HCT116 (cell line): ENCODE measurements at regions not wholly inside any gene's neighbourhood (a gene's known extent, or its start where the extent isn't known, plus 50 kb on each side); places are given as distances from the start of the nearest gene placed in this dataset.

Experiments used
- ATAC-seq: fragments of 200-7000 bp; cut with Tn5 transposase; 2 replicates; pipeline ENCODE4 v1.9.1; 2020; ENCODE audit warnings: mild to moderate bottlenecking, moderate library complexity
- BruUV-seq: library from RNA; stranded (reverse); fragments of 400-500 nt; replicated peaks from 2 replicates; lab custom pipeline; 2021; lab: Mats Ljungman, UMichigan
- CTCF ChIA-PET: fragments of 300-600 bp; sonication (Branson Sonifier 250); formaldehyde crosslinking; loops from one replicate; lab custom pipeline; 2021; ENCODE audit warnings: antibody characterized with exemption; lab: Charles Lee
- POLR2A ChIA-PET: fragments of 300-600, 350-600 bp; sonication (Branson Sonifier 250); formaldehyde crosslinking; loops from one replicate; lab custom pipeline; 2021; ENCODE audit warnings: antibody characterized with exemption; lab: Charles Lee
- RAD21 ChIA-PET, 2 experiments: fragments of 300-600 bp; sonication (Branson Sonifier 250); formaldehyde crosslinking; loops; one replicate each; lab custom pipeline; 2023; ENCODE audit warnings: low total read pairs in 2 of 2; ENCODE audit not compliant: uncharacterized antibody in 2 of 2, unreplicated experiment in 2 of 2, low non-redundant PET in 1 of 2; lab: Charles Lee
- DNase-seq: peaks from one replicate; pipeline ENCODE4 v3.0.0-alpha.2; 2010; ENCODE audit warnings: low read depth, low spot score
- H2AFZ ChIP-seq: fragments of 200-600 bp; shearing (Covaris generic), sonication (generic); 2 replicates; pipeline ENCODE4 v1.6.1; 2017; ENCODE audit warnings: low read depth, mixed run types, mixed read lengths, antibody characterized with exemption, low read length; ENCODE audit not compliant: poor library complexity, severe bottlenecking
- H3K27ac ChIP-seq: 2 replicates; pipeline ENCODE4 v1.5.1; 2012; ENCODE audit warnings: low read depth, low read length
- H3K27me3 ChIP-seq: fragments of 200-600 bp; sonication (generic); 2 replicates; pipeline ENCODE4 v1.6.1; 2016; ENCODE audit warnings: mixed run types, low read length, mixed read lengths; ENCODE audit not compliant: insufficient read depth
- H3K36me3 ChIP-seq, 2 experiments: fragments of 200-500 bp in 1 of 2; fragments of 200-600 bp in 1 of 2; sonication (Bioruptor generic) in 1 of 2; sonication (generic) in 1 of 2; 2 replicates each; pipeline versions ENCODE4 v1.5.1 to v1.6.1; 2014 to 2016; ENCODE audit warnings: low read length in 2 of 2, inconsistent platforms in 1 of 2, mixed read lengths in 1 of 2, mixed run types in 1 of 2; ENCODE audit not compliant: insufficient read depth in 2 of 2, control insufficient read depth in 1 of 2
- H3K4me1 ChIP-seq, 2 experiments: fragments of 200-600 bp in 1 of 2; sonication (generic) in 1 of 2; 2 replicates each; pipeline versions ENCODE4 v1.5.1 to v1.6.1; 2012 to 2017; ENCODE audit warnings: low read length in 2 of 2, inconsistent platforms in 1 of 2, mild to moderate bottlenecking in 1 of 2, mixed read lengths in 1 of 2, mixed run types in 1 of 2, moderate library complexity in 1 of 2; ENCODE audit not compliant: insufficient read depth in 2 of 2, control insufficient read depth in 1 of 2
- H3K4me2 ChIP-seq: fragments of 200-600 bp; sonication (generic); 2 replicates; pipeline ENCODE4 v1.6.1; 2017; ENCODE audit warnings: mixed run types, low read length, mixed read lengths
- H3K4me3 ChIP-seq, 2 experiments: fragments of 200-600 bp in 1 of 2; sonication (generic) in 1 of 2; replicated peaks in 1 of 2; 2 replicates each; pipeline ENCODE4 v1.5.1; 2011 to 2016; ENCODE audit warnings: low read length in 2 of 2, control low read depth in 1 of 2, low read depth in 1 of 2, mild to moderate bottlenecking in 1 of 2, mixed read lengths in 1 of 2, mixed run types in 1 of 2
- H3K79me2 ChIP-seq: fragments of 200-600 bp; sonication (generic); 2 replicates; pipeline ENCODE4 v1.6.1; 2017; ENCODE audit warnings: mild to moderate bottlenecking, mixed run types, low read length, moderate library complexity, mixed read lengths; ENCODE audit not compliant: insufficient read depth
- H3K9ac ChIP-seq: fragments of 200-600 bp; sonication (generic); 2 replicates; pipeline ENCODE4 v1.6.1; 2016; ENCODE audit warnings: low read length, mixed read lengths
- H3K9me2 ChIP-seq: fragments of 200-600 bp; sonication (generic), shearing (Covaris generic); 2 replicates; pipeline ENCODE4 v1.6.1; 2017; ENCODE audit warnings: mixed run types, mild to moderate bottlenecking, moderate library complexity; ENCODE audit not compliant: insufficient read depth
- H3K9me3 ChIP-seq, 2 experiments: fragments of 200-500 bp in 1 of 2; fragments of 200-600 bp in 1 of 2; sonication (Bioruptor generic) in 1 of 2; sonication (generic) in 1 of 2; 2 replicates each; pipeline ENCODE4 v1.6.1; 2014 to 2017; ENCODE audit warnings: low read length in 2 of 2, mixed read lengths in 2 of 2, inconsistent platforms in 1 of 2, low read depth in 1 of 2, mild to moderate bottlenecking in 1 of 2, mixed run types in 1 of 2, moderate library complexity in 1 of 2; ENCODE audit not compliant: control insufficient read depth in 1 of 2, insufficient read depth in 1 of 2
- H4K20me1 ChIP-seq: fragments of 200-600 bp; sonication (generic), shearing (Covaris generic); 2 replicates; pipeline ENCODE4 v1.6.1; 2017; ENCODE audit warnings: mixed run types, mild to moderate bottlenecking, moderate library complexity; ENCODE audit not compliant: insufficient read depth
- ATF3 ChIP-seq: IDR thresholded peaks from 2 replicates; pipeline ENCODE4 v1.6.1; 2012
- CBX3 ChIP-seq: IDR thresholded peaks from 2 replicates; pipeline ENCODE4 v1.6.1; 2012; ENCODE audit warnings: low read depth
- CEBPB ChIP-seq: IDR thresholded peaks from 2 replicates; pipeline ENCODE4 v1.6.1; 2012; ENCODE audit warnings: low read depth
- CTCF ChIP-seq, 3 experiments: fragments of 200-600 bp in 1 of 3; sonication (generic) in 1 of 3; IDR thresholded peaks in 2 of 3; conservative IDR thresholded peaks in 1 of 3; 2 replicates each; pipeline ENCODE4 v1.5.1; 2012 to 2017; ENCODE audit warnings: low read depth in 2 of 3, low read length in 2 of 3, antibody characterized with exemption in 1 of 3, borderline replicate concordance in 1 of 3, control low read depth in 1 of 3, mild to moderate bottlenecking in 1 of 3, mixed read lengths in 1 of 3, mixed run types in 1 of 3, moderate library complexity in 1 of 3; ENCODE audit not compliant: insufficient read depth in 1 of 3
- EGR1 ChIP-seq: IDR thresholded peaks from 2 replicates; pipeline ENCODE4 v1.6.1; 2012; ENCODE audit warnings: low read depth
- ELF1 ChIP-seq: IDR thresholded peaks from 2 replicates; pipeline ENCODE4 v1.6.1; 2012; ENCODE audit warnings: low read depth, borderline replicate concordance
- EZH2 ChIP-seq: fragments of 200-600 bp; sonication (generic); IDR thresholded peaks from 2 replicates; pipeline ENCODE4 v1.6.1; 2017; ENCODE audit warnings: antibody characterized with exemption, mixed run types
- EZH2phosphoT487 ChIP-seq: fragments of 200-600 bp; IDR thresholded peaks from 2 replicates; pipeline ENCODE4 v1.6.1; 2018; ENCODE audit warnings: antibody characterized with exemption, borderline replicate concordance
- FOSL1 ChIP-seq: IDR thresholded peaks from 2 replicates; pipeline ENCODE4 v1.6.1; 2012; ENCODE audit warnings: low read depth
- JUND ChIP-seq: IDR thresholded peaks from 2 replicates; pipeline ENCODE4 v1.6.1; 2012
- POLR2A ChIP-seq: IDR thresholded peaks from 2 replicates; pipeline ENCODE4 v1.7.0; 2011; ENCODE audit warnings: borderline replicate concordance; ENCODE audit not compliant: insufficient read depth, insufficient read length; ENCODE audit errors: extremely low read depth
- RAD21 ChIP-seq: IDR thresholded peaks from 2 replicates; pipeline ENCODE4 v1.6.1; 2012; ENCODE audit warnings: low read depth, mild to moderate bottlenecking
- REST ChIP-seq: IDR thresholded peaks from 2 replicates; pipeline ENCODE4 v1.6.1; 2012; ENCODE audit warnings: low read depth
- SIN3A ChIP-seq: IDR thresholded peaks from 2 replicates; pipeline ENCODE4 v1.6.1; 2012; ENCODE audit warnings: low read depth
- SP1 ChIP-seq: IDR thresholded peaks from 2 replicates; pipeline ENCODE4 v1.6.1; 2012; ENCODE audit warnings: low read depth
- SRF ChIP-seq: IDR thresholded peaks from 2 replicates; pipeline ENCODE4 v1.6.1; 2012; ENCODE audit warnings: low read depth
- TCF7L2 ChIP-seq: IDR thresholded peaks from 2 replicates; pipeline ENCODE4 v1.7.0; 2011; ENCODE audit warnings: borderline replicate concordance, inconsistent platforms; ENCODE audit not compliant: insufficient read depth, insufficient read length; ENCODE audit errors: extremely low read depth
- YY1 ChIP-seq: IDR thresholded peaks from 2 replicates; pipeline ENCODE4 v1.6.1; 2011; ENCODE audit warnings: low read length, low read depth, moderate library complexity, mild to moderate bottlenecking; ENCODE audit not compliant: insufficient replicate concordance; ENCODE audit errors: extremely low read depth
- ZBTB33 ChIP-seq: IDR thresholded peaks from 2 replicates; pipeline ENCODE4 v1.6.1; 2011; ENCODE audit warnings: mild to moderate bottlenecking, low read length, moderate library complexity; ENCODE audit not compliant: insufficient replicate concordance; ENCODE audit errors: extremely low read depth
- ZNF274 ChIP-seq: fragments of 200-500 bp; sonication (Bioruptor generic); IDR thresholded peaks from 2 replicates; pipeline ENCODE4 v1.6.1; 2014; ENCODE audit warnings: mild to moderate bottlenecking, low read depth, low read length, inconsistent platforms
- intact Hi-C: fragments of 100-400 bp; cut with micrococcal nuclease; formaldehyde crosslinking; loops from 2 replicates; pipeline ENCODE4 v1.10.0; 2022

GRCh38 chrX:44456685-44457084 is 86.0 kb downstream of the FUNDC1 start:
- H3K27ac ChIP-seq, result no peak overlapping the region
- RAD21 ChIA-PET, result no interaction called here
- no peaks in the 10 kb centered on the region for H3K4me1 ChIP-seq
- no peak overlapping the region for H2AFZ ChIP-seq
- no peak overlapping the region for H3K4me3 ChIP-seq
- H3K9me2 ChIP-seq, result no peaks in the 10 kb centered on the region
- no peaks in the 10 kb centered on the region for H3K9me3 ChIP-seq
- no peak overlapping the region for H3K9ac ChIP-seq
- no peaks in the 10 kb centered on the region for H3K36me3 ChIP-seq
- no peak for DNase-seq
- no peak overlapping the region for H3K4me2 ChIP-seq
- POLR2A ChIA-PET, result no interaction called here
- no peak for ATAC-seq
- no TSS peak for BruUV-seq
- TF ChIP-seq CTCF (IDR thresholded peaks at IDR 0.05 in 2 of 3, conservative IDR thresholded peaks at IDR 0.05 in 1 of 3; ENCODE audit: borderline replicate concordance in 1 of 3, insufficient read depth in 1 of 3, low read depth in 2 of 3, low read length in 2 of 3), result no peak
- TF ChIP-seq SIN3A, result no peak
- no peak for TF ChIP-seq ZNF274
- no peak for TF ChIP-seq TCF7L2
- no peak for TF ChIP-seq YY1
- no peak for TF ChIP-seq CBX3
- no peak for TF ChIP-seq JUND
- no peak for TF ChIP-seq FOSL1
- no peak for TF ChIP-seq SRF
- TF ChIP-seq EZH2phosphoT487, result no peak
- no peak for TF ChIP-seq POLR2A
- no peak for TF ChIP-seq CEBPB
- TF ChIP-seq EZH2, result no peak
- no peak for TF ChIP-seq SP1
- TF ChIP-seq RAD21, result no peak
- TF ChIP-seq ZBTB33, result no peak
- no peak for TF ChIP-seq EGR1
- no peak for TF ChIP-seq ATF3
- no peak for TF ChIP-seq ELF1
- TF ChIP-seq REST, result no peak
- TF ChIP-seq, all 23 proteins: peak for 0
- CTCF ChIA-PET, result no interaction called here
- Histone ChIP-seq H4K20me1 (no peaks in the 10 kb centered on the region), H3K27me3 (no peaks in the 10 kb centered on the region), H3K79me2 (no peaks in the 10 kb centered on the region)
- intact Hi-C loops, result no loop called here
